Peyer's patch (tissue), 4 donors: ENCODE measurements at regions not wholly inside any gene's neighbourhood (a gene's known extent, or its start where the extent isn't known, plus 50 kb on each side); places are given as distances from the start of the nearest gene placed in this dataset.
"Not testable (repeated sequence)": the region's sequence is repeated elsewhere in the genome, so short reads cannot be mapped to it uniquely, and the experiment has no call there.

Experiments used
- DNase-seq, 3 donors: peaks; one replicate each; pipeline ENCODE4 v3.0.0-alpha.2; 2017 to 2019
- H3K27ac ChIP-seq, 4 donors: fragments of 200-600 bp; sonication (generic); one replicate each; pipeline ENCODE4 v1.5.1; 2016 to 2019
- H3K27me3 ChIP-seq, 2 donors: fragments of 200-600 bp; sonication (generic); one replicate each; pipeline ENCODE4 v1.5.1; 2019
- H3K36me3 ChIP-seq, 3 donors: fragments of 200-600 bp; sonication (generic); one replicate each; pipeline ENCODE4 v1.5.1; 2016 to 2019
- H3K4me1 ChIP-seq, 4 donors: fragments of 200-600 bp; sonication (generic); one replicate each; pipeline ENCODE4 v1.5.1; 2016 to 2019
- H3K4me3 ChIP-seq, 4 donors: fragments of 200-600 bp; sonication (generic); 1 replicate in 3 of 4; 2 replicates in 1 of 4; pipeline ENCODE4 v1.5.1; 2016 to 2019; ENCODE audit warnings: mild to moderate bottlenecking in 1 of 4
- H3K9me3 ChIP-seq, 4 donors: fragments of 200-600 bp; sonication (generic); one replicate each; pipeline ENCODE4 v1.5.1; 2016 to 2019; ENCODE audit warnings: mild to moderate bottlenecking in 1 of 4
- CTCF ChIP-seq, 6 experiments: fragments of 450-650 bp in 4 of 6; fragments of 200-600 bp in 2 of 6; sonication (generic) in 1 of 6; IDR thresholded peaks; one replicate each; pipeline ENCODE4 v1.5.1; 2017 to 2019; ENCODE audit warnings: antibody characterized with exemption in 6 of 6, mild to moderate bottlenecking in 3 of 6, moderate library complexity in 1 of 6
- POLR2A ChIP-seq, 2 donors: fragments of 450-650 bp; IDR thresholded peaks; one replicate each; pipeline ENCODE4 v1.5.1; 2017; ENCODE audit warnings: antibody characterized with exemption in 2 of 2, mild to moderate bottlenecking in 2 of 2, moderate library complexity in 2 of 2

DNA sequence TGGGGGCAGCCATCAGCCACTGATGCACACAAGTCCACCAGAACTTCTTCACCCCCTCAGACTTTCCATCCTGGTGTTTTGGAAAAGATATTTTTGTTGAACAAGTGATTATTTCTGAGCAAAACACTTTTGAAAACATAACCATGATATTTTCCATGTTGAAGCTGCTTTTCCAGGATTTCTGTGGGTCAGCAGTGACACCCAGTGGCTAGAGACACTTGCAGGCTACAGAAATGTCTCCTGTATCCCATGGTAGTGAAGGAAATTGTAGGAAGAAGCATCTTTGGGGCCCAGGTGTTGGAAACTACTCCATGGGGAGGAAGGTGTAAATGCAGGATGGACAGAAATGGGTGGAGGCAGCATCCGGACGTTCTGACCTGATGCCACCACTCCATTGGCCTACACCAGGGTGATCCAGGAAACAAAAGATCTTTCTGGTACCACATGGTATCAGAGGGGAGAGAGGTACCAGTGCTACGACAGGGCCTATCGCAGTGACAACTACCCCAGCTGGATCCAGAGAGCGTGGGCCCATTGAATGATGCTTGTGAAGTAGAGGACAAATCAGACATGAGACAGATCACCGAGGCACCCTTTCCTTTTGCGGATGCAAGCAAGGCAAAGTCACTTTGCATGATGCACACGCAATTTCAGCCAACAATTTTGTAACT lies 111.7 kb upstream of the COBL start:
- no peak overlapping the region for H3K4me3 ChIP-seq
- H3K4me1 ChIP-seq = no peaks in the 10 kb centered on the region
- no peaks in the 10 kb centered on the region for H3K27me3 ChIP-seq
- H3K36me3 ChIP-seq = no peaks in the 10 kb centered on the region
- DNase-seq = peak in 1 of 3 donors; percentile 52
- H3K27ac ChIP-seq = no peak overlapping the region
- no peaks in the 10 kb centered on the region for H3K9me3 ChIP-seq
- TF ChIP-seq CTCF (IDR thresholded peaks at IDR 0.05) (peak in 3 of 6 experiments; percentile 48 to 55 (median 52)), POLR2A (IDR thresholded peaks at IDR 0.05) (no peak)

GRCh38 chr7:51426163-51426562 lies 109.6 kb upstream of the COBL start:
- no peak for TF ChIP-seq CTCF (IDR thresholded peaks at IDR 0.05)
- TF ChIP-seq POLR2A (IDR thresholded peaks at IDR 0.05) = no peak
- no peak overlapping the region for H3K27ac ChIP-seq
- DNase-seq = no peak
- no peak overlapping the region for H3K4me3 ChIP-seq
- no peaks in the 10 kb centered on the region for H3K4me1 ChIP-seq
- no peaks in the 10 kb centered on the region for H3K27me3 ChIP-seq
- H3K9me3 ChIP-seq = no peaks in the 10 kb centered on the region
- H3K36me3 ChIP-seq = no peaks in the 10 kb centered on the region

DNA sequence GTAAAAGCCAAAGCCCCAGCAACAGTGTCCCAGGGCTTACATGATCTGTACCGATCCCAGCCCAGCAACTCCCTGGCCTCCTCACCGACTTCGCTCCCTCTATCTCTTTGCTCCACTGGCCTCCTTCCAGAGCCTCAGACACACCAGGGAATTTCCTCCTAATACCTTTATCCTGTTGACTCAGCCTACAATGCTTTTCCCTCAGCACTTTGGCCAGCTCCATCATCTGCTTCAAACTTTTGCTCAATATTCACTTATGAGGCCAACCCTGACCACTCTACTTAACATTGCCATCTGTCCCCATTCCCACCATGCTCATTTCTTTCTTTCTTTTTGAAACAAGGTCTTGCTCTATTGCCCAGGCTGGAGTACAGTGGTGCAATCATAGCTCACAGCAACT lies 93.3 kb upstream of the COBL start:
- H3K4me3 ChIP-seq, H3K36me3 ChIP-seq, H3K4me1 ChIP-seq, H3K9me3 ChIP-seq, H3K27ac ChIP-seq, H3K27me3 ChIP-seq, DNase-seq: not testable (repeated sequence)

DNA sequence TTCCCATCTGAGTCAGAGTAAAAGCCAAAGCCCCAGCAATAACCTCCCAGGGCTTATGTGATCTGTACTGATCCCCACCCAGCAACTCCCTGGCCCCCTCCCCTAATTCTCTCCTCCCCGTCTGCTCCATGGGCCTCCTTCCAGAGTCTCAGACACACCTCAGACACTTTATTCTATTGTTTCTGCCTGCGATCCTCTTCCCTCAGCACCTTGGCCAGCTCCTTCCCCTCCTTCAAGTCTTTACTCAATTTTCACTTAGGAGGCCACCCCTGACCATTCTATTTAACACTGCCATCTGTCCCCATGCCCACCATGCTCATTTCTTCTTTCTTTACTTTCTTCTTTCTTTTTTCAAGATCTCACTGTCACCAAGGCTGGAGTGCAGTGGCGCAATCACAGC lies 81.0 kb upstream of the COBL start:
- not testable (repeated sequence) for H3K4me1 ChIP-seq, H3K4me3 ChIP-seq, H3K27ac ChIP-seq, DNase-seq, H3K9me3 ChIP-seq, H3K36me3 ChIP-seq, H3K27me3 ChIP-seq

DNA sequence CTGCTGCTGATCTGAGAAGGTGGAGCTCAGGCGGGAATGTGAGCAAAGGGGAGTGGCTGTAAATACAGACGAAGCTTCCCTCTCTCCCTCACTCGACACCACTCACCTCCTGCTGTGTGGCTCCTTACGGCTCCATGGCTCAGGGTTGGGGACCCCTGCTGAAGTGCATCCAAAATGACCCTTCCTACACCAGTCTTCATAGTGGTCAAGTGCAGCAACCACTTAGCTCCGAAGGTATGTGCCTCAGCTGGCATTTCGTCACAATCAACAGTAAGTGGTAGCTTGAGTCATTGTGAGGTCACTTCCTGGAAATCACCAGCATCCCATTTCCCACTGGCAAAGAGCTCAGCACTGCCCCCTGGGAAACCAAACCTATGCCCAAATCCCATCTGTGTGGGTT lies 76.4 kb upstream of the COBL start:
- H3K27ac ChIP-seq, H3K36me3 ChIP-seq, H3K27me3 ChIP-seq, DNase-seq, H3K4me1 ChIP-seq, H3K4me3 ChIP-seq, H3K9me3 ChIP-seq: not testable (repeated sequence)

- DNase-seq, H3K27ac ChIP-seq, H3K4me1 ChIP-seq, H3K9me3 ChIP-seq, H3K4me3 ChIP-seq, H3K27me3 ChIP-seq, H3K36me3 ChIP-seq: not testable (repeated sequence)
Measured at GRCh38 chr7:51389952-51390351, 73.3 kb upstream of the COBL start.

DNA sequence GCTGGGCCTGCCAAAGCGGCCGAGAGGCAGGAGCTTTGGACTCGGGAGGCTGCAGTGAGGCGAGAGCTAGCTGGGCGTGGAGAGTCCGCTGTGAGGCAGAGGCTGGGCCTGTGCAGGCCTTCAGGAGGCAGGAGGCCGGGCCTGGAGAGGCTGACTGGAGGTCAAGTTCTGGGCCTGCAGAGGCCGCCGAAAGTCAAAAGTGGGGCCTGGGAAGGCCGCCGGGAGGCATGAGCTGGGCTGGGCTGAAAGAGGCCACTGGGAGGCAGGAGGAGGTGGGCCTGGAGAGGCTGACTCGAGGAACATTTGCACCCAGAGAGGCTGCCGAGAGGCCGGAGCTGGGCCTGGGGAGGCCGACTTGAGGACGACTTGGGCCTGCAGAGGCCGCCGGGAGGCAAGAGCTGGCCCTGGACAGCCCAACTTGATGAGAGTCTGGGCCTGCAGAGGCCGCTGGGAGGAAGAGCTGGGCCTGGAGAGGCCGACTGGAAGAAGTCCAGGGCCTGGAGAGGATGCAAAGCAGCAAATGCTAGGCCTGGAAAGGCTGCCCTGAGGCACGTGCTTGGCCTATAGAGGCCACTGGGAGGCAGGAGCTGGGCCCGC lies 72.7 kb upstream of the COBL start:
- not testable (repeated sequence) for H3K27me3 ChIP-seq, H3K4me1 ChIP-seq, H3K9me3 ChIP-seq, H3K27ac ChIP-seq, DNase-seq, H3K4me3 ChIP-seq, H3K36me3 ChIP-seq

DNA sequence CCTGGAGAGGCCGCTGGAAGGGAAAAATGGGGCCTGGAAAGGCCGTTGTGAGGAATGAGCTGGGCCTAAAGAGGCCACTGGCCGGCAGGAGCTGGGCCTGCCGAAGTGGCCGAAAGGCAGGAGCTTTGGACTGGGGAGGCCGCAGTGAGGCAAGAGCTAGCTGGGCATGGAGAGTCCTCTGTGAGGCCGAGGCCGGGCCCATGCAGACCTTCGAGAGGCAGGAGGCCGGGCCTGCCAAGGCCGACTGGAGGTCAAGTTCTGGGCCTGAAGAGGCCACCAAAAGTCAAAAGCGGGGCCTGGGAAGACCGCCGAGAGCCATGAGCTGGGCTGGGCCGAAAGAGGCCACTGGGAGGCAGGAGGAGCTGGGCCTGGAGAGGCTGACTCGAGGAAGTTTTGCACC lies 71.6 kb upstream of the COBL start:
- not testable (repeated sequence) for H3K27me3 ChIP-seq

GRCh38 chr7:51386806-51387568 lies 70.4 kb upstream of the COBL start:
- not testable (repeated sequence) for H3K27me3 ChIP-seq, H3K36me3 ChIP-seq, H3K9me3 ChIP-seq, H3K4me3 ChIP-seq, DNase-seq, H3K4me1 ChIP-seq, H3K27ac ChIP-seq

More for the DNA sequence above, 71.6 kb upstream of the COBL start:
- not testable (repeated sequence) for DNase-seq, H3K36me3 ChIP-seq, H3K9me3 ChIP-seq, H3K4me3 ChIP-seq, H3K4me1 ChIP-seq, H3K27ac ChIP-seq

GRCh38 chr7:51386184-51386583 lies 69.6 kb upstream of the COBL start:
- H3K27me3 ChIP-seq, H3K9me3 ChIP-seq, H3K36me3 ChIP-seq, DNase-seq, H3K4me1 ChIP-seq, H3K27ac ChIP-seq, H3K4me3 ChIP-seq: not testable (repeated sequence)

DNA sequence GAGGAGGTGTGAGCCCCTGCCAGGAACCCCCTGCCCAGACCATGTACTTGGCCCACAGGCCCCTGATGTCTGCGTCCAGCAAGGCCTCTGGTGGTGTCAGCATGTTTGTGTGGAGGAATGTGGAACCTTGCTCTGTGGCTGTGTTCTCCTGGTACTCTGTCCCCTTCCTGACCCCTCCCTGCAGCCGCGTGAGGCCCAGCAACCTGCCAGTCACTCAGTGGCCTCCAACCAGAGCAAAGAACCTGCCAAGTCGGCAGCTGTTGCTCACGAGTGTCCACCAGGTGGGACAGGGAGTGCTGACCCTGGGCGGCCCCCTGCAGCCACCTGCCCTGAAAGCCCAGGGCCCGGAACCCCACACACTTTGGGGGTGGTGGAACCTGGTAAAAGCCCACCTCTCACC lies 65.6 kb upstream of the COBL start:
- H3K27me3 ChIP-seq, H3K9me3 ChIP-seq, H3K4me3 ChIP-seq, H3K4me1 ChIP-seq, H3K27ac ChIP-seq, DNase-seq, H3K36me3 ChIP-seq: not testable (repeated sequence)
